H1 (cell line): ENCODE measurements at regions not wholly inside any gene's neighbourhood (a gene's known extent, or its start where the extent isn't known, plus 50 kb on each side); places are given as distances from the start of the nearest gene placed in this dataset.

ENCODE experiments used
- CBX8 ChIP-seq: fragments of 300-800, 300-1000 bp; sonication (generic); IDR thresholded peaks from 2 replicates; pipeline ENCODE4 v1.7.1; 2016; ENCODE audit warnings: low read depth, low read length, borderline replicate concordance
- CHD7 ChIP-seq: fragments of 300-600 bp; sonication (generic); IDR thresholded peaks from 2 replicates; pipeline ENCODE4 v1.7.1; 2012; ENCODE audit warnings: low read length, moderate library complexity, mild to moderate bottlenecking, inconsistent platforms; ENCODE audit not compliant: insufficient replicate concordance
- GTF2F1 ChIP-seq: IDR thresholded peaks from 2 replicates; pipeline ENCODE4 v1.6.1; 2012; ENCODE audit warnings: low read depth, low read length, improper control_type of control experiment, borderline replicate concordance
- HDAC2 ChIP-seq, 2 experiments: fragments of 300-600 bp in 1 of 2; sonication (generic) in 1 of 2; IDR thresholded peaks; 2 replicates each; pipeline ENCODE4 v1.6.1; 2011 to 2012; ENCODE audit warnings: low read depth in 2 of 2, low read length in 2 of 2, mild to moderate bottlenecking in 2 of 2, moderate library complexity in 2 of 2, borderline replicate concordance in 1 of 2, inconsistent platforms in 1 of 2
- JUN ChIP-seq: IDR thresholded peaks from 2 replicates; pipeline ENCODE4 v1.6.1; 2011; ENCODE audit warnings: low read depth, mild to moderate bottlenecking, improper control_type of control experiment, low read length
- SAP30 ChIP-seq: fragments of 300-600 bp; sonication (generic); IDR thresholded peaks from 2 replicates; pipeline ENCODE4 v1.7.1; 2012; ENCODE audit warnings: low read length, moderate library complexity, mild to moderate bottlenecking, inconsistent platforms; ENCODE audit not compliant: insufficient read depth, insufficient replicate concordance
- SP4 ChIP-seq: IDR thresholded peaks from 2 replicates; pipeline ENCODE4 v1.6.1; 2012; ENCODE audit warnings: low read length, inconsistent platforms
- TAF1 ChIP-seq: IDR thresholded peaks from 2 replicates; pipeline ENCODE4 v1.6.1; 2011; ENCODE audit warnings: mild to moderate bottlenecking, low read depth, low read length
- TAF7 ChIP-seq: optimal IDR thresholded peaks from 2 replicates; pipeline ENCODE3; 2011; ENCODE audit warnings: low read depth, mild to moderate bottlenecking, inconsistent platforms, low read length, moderate library complexity, borderline replicate concordance
- USF2 ChIP-seq: IDR thresholded peaks from 2 replicates; pipeline ENCODE4 v1.6.1; 2011; ENCODE audit warnings: low read length, improper control_type of control experiment

- TF ChIP-seq CHD7 (no peak), HDAC2 (IDR thresholded peaks at IDR 0.05; ENCODE audit: borderline replicate concordance in 1 of 2, low read depth in 2 of 2, low read length in 2 of 2) (no peak), GTF2F1 (no peak), TAF1 (no peak), CBX8 (no peak), USF2 (no peak), SP4 (no peak), SAP30 (no peak), TAF7 (no peak), JUN (no peak)
Observed at GRCh38 chr9:100698945-100699344, 121.1 kb downstream of the CAVIN4 start (continued).
